ENCODE measurements at regions not wholly inside any gene's neighbourhood (a gene's known extent, or its start where the extent isn't known, plus 50 kb on each side); places are given as distances from the start of the nearest gene placed in this dataset.

- DNase-seq: no peak
- peaks cover 0 to 6% (median 4%) of the 10 kb centered on the region in 7 donors for H3K9me3 Mint-ChIP-seq
- no peak for ATAC-seq (ENCODE audit: low read depth in 2 of 2)
- no peaks in the 10 kb centered on the region for H3K4me1 Mint-ChIP-seq
- H3K27ac Mint-ChIP-seq: no peak overlapping the region
- H3K36me3 Mint-ChIP-seq: no peaks in the 10 kb centered on the region
- no peaks in the 10 kb centered on the region for H3K27me3 Mint-ChIP-seq
- no peak overlapping the region for H3K4me3 Mint-ChIP-seq
Measured at GRCh38 chr2:56444339-56444738, 260.5 kb downstream of the CCDC85A start.

- Mint-ChIP-seq H3K9me3 (peaks cover 3 to 24% (median 9%) of the 10 kb centered on the region in 7 donors), H3K27ac (no peak overlapping the region), H3K27me3 (no peaks in the 10 kb centered on the region), H3K36me3 (no peaks in the 10 kb centered on the region), H3K4me1 (no peaks in the 10 kb centered on the region), H3K4me3 (no peak overlapping the region)
- no peak for ATAC-seq (ENCODE audit: low read depth in 2 of 2)
- DNase-seq: no peak
Measured at GRCh38 chr2:56448403-56449001, 264.7 kb downstream of the CCDC85A start.

- Mint-ChIP-seq H3K27ac (no peak overlapping the region), H3K9me3 (peaks cover 3 to 24% (median 9%) of the 10 kb centered on the region in 7 donors), H3K27me3 (no peaks in the 10 kb centered on the region), H3K4me3 (no peak overlapping the region), H3K4me1 (no peaks in the 10 kb centered on the region), H3K36me3 (no peaks in the 10 kb centered on the region)
- no peak for DNase-seq
- ATAC-seq (ENCODE audit: low read depth in 2 of 2): no peak
Measured at GRCh38 chr2:56449002-56449431, 265.2 kb downstream of the CCDC85A start.

- H3K36me3 Mint-ChIP-seq: no peaks in the 10 kb centered on the region
- no peak for DNase-seq
- no peak overlapping the region for H3K4me3 Mint-ChIP-seq
- no peaks in the 10 kb centered on the region for H3K27me3 Mint-ChIP-seq
- peaks cover 3 to 25% (median 9%) of the 10 kb centered on the region in 7 donors for H3K9me3 Mint-ChIP-seq
- H3K27ac Mint-ChIP-seq: no peak overlapping the region
- no peak for ATAC-seq (ENCODE audit: low read depth in 2 of 2)
- H3K4me1 Mint-ChIP-seq: no peaks in the 10 kb centered on the region
Measured at GRCh38 chr2:56449449-56449860, 265.7 kb downstream of the CCDC85A start.

- ATAC-seq (ENCODE audit: low read depth in 2 of 2): no peak
- no peaks in the 10 kb centered on the region for H3K27me3 Mint-ChIP-seq
- no peaks in the 10 kb centered on the region for H3K36me3 Mint-ChIP-seq
- H3K4me3 Mint-ChIP-seq: no peak overlapping the region
- H3K9me3 Mint-ChIP-seq: peaks cover 3 to 24% (median 9%) of the 10 kb centered on the region in 7 donors
- DNase-seq: no peak
- no peaks in the 10 kb centered on the region for H3K4me1 Mint-ChIP-seq
- no peak overlapping the region for H3K27ac Mint-ChIP-seq
Measured at GRCh38 chr2:56450047-56450446, 266.3 kb downstream of the CCDC85A start.

- Mint-ChIP-seq H3K9me3 (peaks cover 3 to 24% (median 9%) of the 10 kb centered on the region in 7 donors), H3K36me3 (no peaks in the 10 kb centered on the region), H3K4me3 (no peak overlapping the region), H3K27me3 (no peaks in the 10 kb centered on the region), H3K4me1 (no peaks in the 10 kb centered on the region), H3K27ac (no peak overlapping the region)
- no peak for ATAC-seq (ENCODE audit: low read depth in 2 of 2)
- DNase-seq: no peak
Measured at GRCh38 chr2:56450772-56451171, 267.0 kb downstream of the CCDC85A start.

- Mint-ChIP-seq H3K27ac (no peak overlapping the region), H3K9me3 (peaks cover under 1 to 20% (median 9%) of the 10 kb centered on the region in 7 donors)
Measured at GRCh38 chr2:56455642-56456041, 271.9 kb downstream of the CCDC85A start.

GRCh38 chr2:56456791-56457190 lies 273.0 kb downstream of the CCDC85A start:
- H3K9me3 Mint-ChIP-seq: peaks cover 0 to 9% (median 4%) of the 10 kb centered on the region in 7 donors
- no peak for DNase-seq
- H3K27ac Mint-ChIP-seq: peak overlapping the region in 1 of 6 donors; percentile 38
- no peaks in the 10 kb centered on the region for H3K4me1 Mint-ChIP-seq
- no peaks in the 10 kb centered on the region for H3K27me3 Mint-ChIP-seq
- no peak overlapping the region for H3K4me3 Mint-ChIP-seq
- ATAC-seq (ENCODE audit: low read depth in 2 of 2): no peak
- no peaks in the 10 kb centered on the region for H3K36me3 Mint-ChIP-seq

More at GRCh38 chr2:56455642-56456041, 271.9 kb downstream of the CCDC85A start:
- Mint-ChIP-seq H3K27me3 (no peaks in the 10 kb centered on the region), H3K4me3 (no peak overlapping the region), H3K36me3 (no peaks in the 10 kb centered on the region), H3K4me1 (no peaks in the 10 kb centered on the region)
- ATAC-seq (ENCODE audit: low read depth in 2 of 2) (no peak), DNase-seq (no peak)

GRCh38 chr2:56460508-56460907 lies 276.7 kb downstream of the CCDC85A start:
- Mint-ChIP-seq H3K36me3 (no peaks in the 10 kb centered on the region), H3K27ac (no peak overlapping the region), H3K4me3 (no peak overlapping the region), H3K9me3 (peaks cover 0 to 7% (median 3%) of the 10 kb centered on the region in 7 donors), H3K27me3 (no peaks in the 10 kb centered on the region), H3K4me1 (no peaks in the 10 kb centered on the region)
- no peak for ATAC-seq (ENCODE audit: low read depth in 2 of 2)
- no peak for DNase-seq

- Mint-ChIP-seq H3K27me3 (no peaks in the 10 kb centered on the region), H3K36me3 (no peaks in the 10 kb centered on the region), H3K4me3 (no peak overlapping the region)
Measured at GRCh38 chr2:56464066-56464465, 280.3 kb downstream of the CCDC85A start.

GRCh38 chr2:56464613-56465012 lies 280.8 kb downstream of the CCDC85A start:
- H3K4me1 Mint-ChIP-seq: no peaks in the 10 kb centered on the region
- no peak for ATAC-seq (ENCODE audit: low read depth in 2 of 2)
- H3K36me3 Mint-ChIP-seq: no peaks in the 10 kb centered on the region

More at GRCh38 chr2:56464066-56464465, 280.3 kb downstream of the CCDC85A start:
- ATAC-seq (ENCODE audit: low read depth in 2 of 2) (no peak), DNase-seq (no peak)
- H3K4me1 Mint-ChIP-seq: no peaks in the 10 kb centered on the region
- H3K9me3 Mint-ChIP-seq: peaks cover 0 to 5% (median 4%) of the 10 kb centered on the region in 7 donors
- H3K27ac Mint-ChIP-seq: no peak overlapping the region

GRCh38 chr2:56465491-56465890 lies 281.7 kb downstream of the CCDC85A start:
- ATAC-seq (ENCODE audit: low read depth in 2 of 2): no peak
- no peaks in the 10 kb centered on the region for H3K36me3 Mint-ChIP-seq
- no peaks in the 10 kb centered on the region for H3K27me3 Mint-ChIP-seq
- H3K27ac Mint-ChIP-seq: no peak overlapping the region
- DNase-seq: no peak
- H3K4me3 Mint-ChIP-seq: no peak overlapping the region
- H3K9me3 Mint-ChIP-seq: peaks cover 0 to 8% (median 3%) of the 10 kb centered on the region in 7 donors
- H3K4me1 Mint-ChIP-seq: no peaks in the 10 kb centered on the region

More at GRCh38 chr2:56464613-56465012, 280.8 kb downstream of the CCDC85A start:
- Mint-ChIP-seq H3K9me3 (peaks cover 0 to 8% (median 5%) of the 10 kb centered on the region in 7 donors), H3K27ac (no peak overlapping the region), H3K4me3 (no peak overlapping the region), H3K27me3 (no peaks in the 10 kb centered on the region)
- DNase-seq: no peak

- no peaks in the 10 kb centered on the region for H3K4me1 Mint-ChIP-seq
- ATAC-seq (ENCODE audit: low read depth in 2 of 2): no peak
- no peak overlapping the region for H3K27ac Mint-ChIP-seq
- no peak overlapping the region for H3K4me3 Mint-ChIP-seq
- no peaks in the 10 kb centered on the region for H3K27me3 Mint-ChIP-seq
- DNase-seq: no peak
- H3K36me3 Mint-ChIP-seq: no peaks in the 10 kb centered on the region
- H3K9me3 Mint-ChIP-seq: peaks cover 0 to 5% (median 0%) of the 10 kb centered on the region in 7 donors
Measured at GRCh38 chr2:56473524-56473923, 289.7 kb downstream of the CCDC85A start.

- Mint-ChIP-seq H3K9me3 (no peaks in the 10 kb centered on the region), H3K27me3 (no peaks in the 10 kb centered on the region), H3K27ac (no peak overlapping the region), H3K4me3 (no peak overlapping the region), H3K4me1 (no peaks in the 10 kb centered on the region), H3K36me3 (no peaks in the 10 kb centered on the region)
- no peak for ATAC-seq (ENCODE audit: low read depth in 2 of 2)
- no peak for DNase-seq
Measured at GRCh38 chr2:56474412-56475158, 290.8 kb downstream of the CCDC85A start.
